GM12892 (cell line): ENCODE measurements at regions not wholly inside any gene's neighbourhood (a gene's known extent, or its start where the extent isn't known, plus 50 kb on each side); places are given as distances from the start of the nearest gene placed in this dataset.

Experiments used
- POLR2A ChIP-seq: IDR thresholded peaks from 2 replicates; pipeline ENCODE4 v1.6.1; 2011; ENCODE audit warnings: low read depth, low read length, control low read depth
- POLR2AphosphoS5 ChIP-seq: IDR thresholded peaks from 2 replicates; pipeline ENCODE4 v1.6.1; 2011; ENCODE audit warnings: low read depth, low read length, control low read depth
- TAF1 ChIP-seq: IDR thresholded peaks from 2 replicates; pipeline ENCODE4 v1.6.1; 2011; ENCODE audit warnings: low read depth, mild to moderate bottlenecking, control low read depth, low read length, borderline replicate concordance

DNA sequence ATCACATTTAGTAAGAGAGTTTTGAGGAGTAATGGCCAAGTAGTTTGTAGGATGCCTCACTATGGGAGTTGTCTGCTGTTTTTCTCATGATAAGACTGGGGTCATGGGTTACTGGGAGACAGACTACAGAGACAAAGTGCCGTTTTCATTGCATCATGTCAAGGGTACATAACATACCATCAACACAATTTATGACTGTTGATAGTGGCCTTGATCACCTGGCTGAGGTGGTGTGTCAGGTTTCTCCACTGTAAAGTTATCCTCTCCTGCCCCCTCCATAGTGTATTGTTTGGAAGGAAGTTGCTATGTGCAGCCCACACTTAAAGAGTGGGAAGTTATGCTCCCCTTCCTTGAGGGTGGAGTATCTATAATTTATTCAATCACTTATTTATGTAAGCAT, 263.5 kb upstream of the POU3F1 start:
- TF ChIP-seq POLR2A = no peak
- TF ChIP-seq POLR2AphosphoS5 = no peak
- no peak for TF ChIP-seq TAF1
